Uterus (tissue), 3 donors: ENCODE measurements at regions not wholly inside any gene's neighbourhood (a gene's known extent, or its start where the extent isn't known, plus 50 kb on each side); places are given as distances from the start of the nearest gene placed in this dataset.

Experiments
- DNase-seq, 2 donors: peaks; one replicate each; pipeline ENCODE4 v3.0.0-alpha.2; 2019 to 2020
- H3K27ac ChIP-seq, 2 donors: fragments of 200-600 bp; sonication (generic); 1 replicate in 1 of 2; 2 replicates in 1 of 2; pipeline ENCODE4 v1.5.1; 2016 to 2018
- H3K27me3 ChIP-seq, 2 donors: fragments of 200-600 bp; sonication (generic); one replicate each; pipeline ENCODE4 v1.5.1; 2018 to 2019; ENCODE audit warnings: control low read depth in 1 of 2
- H3K36me3 ChIP-seq, 2 donors: fragments of 200-600 bp; sonication (generic); one replicate each; pipeline ENCODE4 v1.5.1; 2019; ENCODE audit warnings: control low read depth in 1 of 2
- H3K4me1 ChIP-seq, 2 donors: fragments of 200-600 bp; sonication (generic); one replicate each; pipeline ENCODE4 v1.5.1; 2018 to 2019; ENCODE audit warnings: control low read depth in 1 of 2
- H3K4me3 ChIP-seq, 2 donors: fragments of 200-600 bp; sonication (generic); 1 replicate in 1 of 2; 2 replicates in 1 of 2; pipeline ENCODE4 v1.5.1; 2018 to 2019; ENCODE audit warnings: mild to moderate bottlenecking in 1 of 2
- H3K9me3 ChIP-seq, 2 donors: fragments of 200-600 bp; sonication (generic); one replicate each; pipeline ENCODE4 v1.5.1; 2019; ENCODE audit warnings: control low read depth in 1 of 2
- CTCF ChIP-seq, 4 experiments: fragments of 200-600 bp in 2 of 4; fragments of 450-650 bp in 2 of 4; sonication (generic) in 2 of 4; IDR thresholded peaks; one replicate each; pipeline ENCODE4 v1.5.1; 2016 to 2019; ENCODE audit warnings: antibody characterized with exemption in 4 of 4, mild to moderate bottlenecking in 2 of 4, moderate library complexity in 1 of 4
- POLR2A ChIP-seq, 2 donors: fragments of 450-650 bp; IDR thresholded peaks; one replicate each; pipeline ENCODE4 v1.6.1; 2016; ENCODE audit warnings: antibody characterized with exemption in 2 of 2, mild to moderate bottlenecking in 1 of 2, moderate library complexity in 1 of 2
- intact Hi-C: fragments of 100-400 bp; cut with DNase I; formaldehyde crosslinking; loops from one replicate; pipeline ENCODE4 v1.15.1; 2023; ENCODE audit warnings: low total_unique reads
- donor health status: DM: yes; HTN: yes; CAD: no.

GRCh38 chr18:22847867-22848451 is 85.2 kb upstream of the RBBP8 start:
- intact Hi-C loops: no loop called here
- H3K9me3 ChIP-seq: no peaks in the 10 kb centered on the region
- H3K4me1 ChIP-seq: no peaks in the 10 kb centered on the region
- no peak overlapping the region for H3K4me3 ChIP-seq
- no peaks in the 10 kb centered on the region for H3K27me3 ChIP-seq
- no peaks in the 10 kb centered on the region for H3K36me3 ChIP-seq
- no peak for TF ChIP-seq CTCF (IDR thresholded peaks at IDR 0.05)
- TF ChIP-seq POLR2A (IDR thresholded peaks at IDR 0.05): no peak
- no peak for DNase-seq
- H3K27ac ChIP-seq: peak overlapping the region; percentile 62 to 67

GRCh38 chr18:22848615-22849014 is 84.5 kb upstream of the RBBP8 start:
- DNase-seq: peak in 1 of 2 donors; percentile 59
- Histone ChIP-seq H3K27ac (peak overlapping the region in 1 of 2 donors; percentile 33), H3K36me3 (no peaks in the 10 kb centered on the region), H3K4me3 (no peak overlapping the region), H3K27me3 (no peaks in the 10 kb centered on the region), H3K9me3 (no peaks in the 10 kb centered on the region), H3K4me1 (no peaks in the 10 kb centered on the region)
- TF ChIP-seq POLR2A (IDR thresholded peaks at IDR 0.05) (no peak), CTCF (IDR thresholded peaks at IDR 0.05) (no peak)
- intact Hi-C loops: no loop called here

GRCh38 chr18:22856870-22857269 is 76.3 kb upstream of the RBBP8 start:
- no peaks in the 10 kb centered on the region for H3K27me3 ChIP-seq
- no peak overlapping the region for H3K27ac ChIP-seq
- H3K9me3 ChIP-seq: no peaks in the 10 kb centered on the region
- no peaks in the 10 kb centered on the region for H3K4me1 ChIP-seq
- DNase-seq: no peak
- no peak overlapping the region for H3K4me3 ChIP-seq
- TF ChIP-seq POLR2A (IDR thresholded peaks at IDR 0.05) (no peak), CTCF (IDR thresholded peaks at IDR 0.05) (no peak)
- H3K36me3 ChIP-seq: no peaks in the 10 kb centered on the region
- intact Hi-C loops: no loop called here

GRCh38 chr18:22858121-22858520 is 75.0 kb upstream of the RBBP8 start:
- H3K4me1 ChIP-seq: no peaks in the 10 kb centered on the region
- no peak for DNase-seq
- H3K4me3 ChIP-seq: no peak overlapping the region
- no peaks in the 10 kb centered on the region for H3K9me3 ChIP-seq
- H3K27ac ChIP-seq: no peak overlapping the region
- intact Hi-C loops: no loop called here
- TF ChIP-seq POLR2A (IDR thresholded peaks at IDR 0.05) (no peak), CTCF (IDR thresholded peaks at IDR 0.05) (no peak)
- H3K36me3 ChIP-seq: no peaks in the 10 kb centered on the region
- no peaks in the 10 kb centered on the region for H3K27me3 ChIP-seq

- no peak overlapping the region for H3K4me3 ChIP-seq
- intact Hi-C loops: no loop called here
- no peaks in the 10 kb centered on the region for H3K27me3 ChIP-seq
- no peaks in the 10 kb centered on the region for H3K36me3 ChIP-seq
- TF ChIP-seq POLR2A (IDR thresholded peaks at IDR 0.05) (no peak), CTCF (IDR thresholded peaks at IDR 0.05) (no peak)
- no peaks in the 10 kb centered on the region for H3K4me1 ChIP-seq
- no peak for DNase-seq
- H3K9me3 ChIP-seq: no peaks in the 10 kb centered on the region
- no peak overlapping the region for H3K27ac ChIP-seq
Observed at GRCh38 chr18:22860807-22861206, 72.3 kb upstream of the RBBP8 start.
